Mucosa of descending colon (tissue), 3 donors: ENCODE measurements at regions not wholly inside any gene's neighbourhood (a gene's known extent, or its start where the extent isn't known, plus 50 kb on each side); places are given as distances from the start of the nearest gene placed in this dataset.
"Not testable (repeated sequence)": the region's sequence is repeated elsewhere in the genome, so short reads cannot be mapped to it uniquely, and the experiment has no call there.

Source experiments
- ATAC-seq: fragments of 200-7000 bp; cut with Tn5 transposase; one replicate; pipeline ENCODE4 v1.9.1; 2020; ENCODE audit warnings: mild to moderate bottlenecking, moderate library complexity
- DNase-seq, 3 donors: peaks; one replicate each; pipeline ENCODE4 v3.0.0-alpha.2; 2020
- H3K36me3 ChIP-seq: fragments of 200-600 bp; one replicate; pipeline ENCODE4 v1.8.0; 2021; ENCODE audit warnings: low read depth, mild to moderate bottlenecking
- H3K4me1 ChIP-seq: fragments of 200-600 bp; one replicate; pipeline ENCODE4 v1.8.0; 2021; ENCODE audit warnings: low read depth, mild to moderate bottlenecking
- H3K4me3 ChIP-seq: fragments of 200-600 bp; one replicate; pipeline ENCODE4 v1.8.0; 2021; ENCODE audit warnings: mild to moderate bottlenecking
- H3K9me3 ChIP-seq: fragments of 200-600 bp; one replicate; pipeline ENCODE4 v1.8.0; 2021; ENCODE audit warnings: mild to moderate bottlenecking
- intact Hi-C, 2 donors: fragments of 100-400 bp; cut with DNase I in 1 of 2; cut with micrococcal nuclease in 1 of 2; formaldehyde crosslinking; loops; one replicate each; pipeline versions ENCODE4 v1.11.0 to v1.11.1; 2022; cut with DNase I, micrococcal nuclease
- TF ChIP-seq, protein P1 (sequence below): fragments of 200-600 bp; IDR thresholded peaks from one replicate; pipeline ENCODE4 v1.8.0; 2022; ENCODE audit warnings: antibody characterized with exemption, mild to moderate bottlenecking
- donor health status: DM: no; HTN: no; CAD: no; lungs with moderate emphysema.
- donor health status: DM: no; HTN: no; CAD: no.
- donor health status: DM: no; HTN: yes; CAD: no.

DNA sequence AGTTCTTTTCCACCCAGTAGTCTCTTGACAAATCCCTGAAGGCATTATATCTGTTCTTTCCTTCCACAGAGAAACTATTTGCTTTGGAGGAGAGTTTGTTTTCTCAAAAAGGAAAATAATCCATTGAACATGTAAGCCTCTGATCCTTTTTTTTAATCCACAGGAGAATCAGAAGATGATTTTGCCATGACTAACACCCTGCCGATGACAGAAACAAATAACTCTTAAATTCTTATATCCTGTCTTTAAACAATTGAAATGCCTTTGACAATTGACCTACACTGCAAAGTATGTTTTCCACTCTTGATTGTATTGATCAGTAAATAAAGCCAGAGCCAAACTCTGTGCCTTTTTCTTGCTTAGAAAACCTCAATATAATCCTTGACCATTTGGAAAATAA, 666.4 kb upstream of the CTNND2 start:
- TF ChIP-seq, protein P1, sequence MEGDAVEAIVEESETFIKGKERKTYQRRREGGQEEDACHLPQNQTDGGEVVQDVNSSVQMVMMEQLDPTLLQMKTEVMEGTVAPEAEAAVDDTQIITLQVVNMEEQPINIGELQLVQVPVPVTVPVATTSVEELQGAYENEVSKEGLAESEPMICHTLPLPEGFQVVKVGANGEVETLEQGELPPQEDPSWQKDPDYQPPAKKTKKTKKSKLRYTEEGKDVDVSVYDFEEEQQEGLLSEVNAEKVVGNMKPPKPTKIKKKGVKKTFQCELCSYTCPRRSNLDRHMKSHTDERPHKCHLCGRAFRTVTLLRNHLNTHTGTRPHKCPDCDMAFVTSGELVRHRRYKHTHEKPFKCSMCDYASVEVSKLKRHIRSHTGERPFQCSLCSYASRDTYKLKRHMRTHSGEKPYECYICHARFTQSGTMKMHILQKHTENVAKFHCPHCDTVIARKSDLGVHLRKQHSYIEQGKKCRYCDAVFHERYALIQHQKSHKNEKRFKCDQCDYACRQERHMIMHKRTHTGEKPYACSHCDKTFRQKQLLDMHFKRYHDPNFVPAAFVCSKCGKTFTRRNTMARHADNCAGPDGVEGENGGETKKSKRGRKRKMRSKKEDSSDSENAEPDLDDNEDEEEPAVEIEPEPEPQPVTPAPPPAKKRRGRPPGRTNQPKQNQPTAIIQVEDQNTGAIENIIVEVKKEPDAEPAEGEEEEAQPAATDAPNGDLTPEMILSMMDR = no peak
- H3K4me3 ChIP-seq = no peak overlapping the region
- intact Hi-C loops = no loop called here
- H3K36me3 ChIP-seq = no peaks in the 10 kb centered on the region
- DNase-seq (no peak), ATAC-seq (no peak)
- H3K9me3 ChIP-seq = peaks cover 32% of the 10 kb centered on the region
- H3K4me1 ChIP-seq = no peaks in the 10 kb centered on the region

DNA sequence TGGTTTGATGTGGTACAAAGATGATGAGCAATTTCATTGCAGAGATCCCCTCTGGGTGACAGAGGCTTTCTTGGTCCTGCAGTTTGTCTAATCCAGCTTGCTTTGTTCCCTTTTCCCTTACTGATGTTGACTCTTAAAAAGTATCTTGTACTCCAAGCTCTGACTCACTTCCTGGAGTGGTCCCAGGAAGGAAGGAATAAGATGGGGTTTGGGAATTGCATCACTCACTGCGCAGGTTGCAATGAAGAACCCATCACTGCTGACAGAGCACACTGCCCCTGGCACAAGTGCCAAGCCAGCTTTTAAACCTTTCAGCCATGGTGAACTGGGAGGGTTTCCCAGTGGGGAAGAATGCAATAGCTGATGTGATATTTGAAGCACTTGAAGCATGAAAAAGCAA, 662.2 kb upstream of the CTNND2 start:
- TF ChIP-seq, protein P1 = no peak
- Histone ChIP-seq H3K4me3 (no peak overlapping the region), H3K4me1 (no peaks in the 10 kb centered on the region), H3K9me3 (peaks cover 29% of the 10 kb centered on the region), H3K36me3 (no peaks in the 10 kb centered on the region)
- intact Hi-C loops = no loop called here
- no peak for DNase-seq
- ATAC-seq = no peak

DNA sequence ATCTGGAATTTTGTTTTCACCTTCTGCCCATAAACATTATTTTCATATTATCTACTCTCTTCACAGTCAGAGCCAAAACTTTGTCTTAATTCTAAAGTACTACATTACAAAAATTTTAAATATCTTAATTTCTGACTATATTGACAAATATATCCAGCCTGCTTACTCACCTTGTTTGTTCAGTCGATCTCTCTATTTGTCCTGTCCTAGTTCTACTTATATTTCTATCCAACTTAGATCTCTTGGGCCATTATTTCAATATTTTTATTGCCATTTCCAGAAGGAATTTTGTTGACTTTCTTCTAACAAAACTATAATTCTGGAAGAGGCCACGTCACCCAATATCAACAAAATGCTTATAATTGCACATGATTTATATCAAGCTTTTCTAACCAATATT, 652.8 kb upstream of the CTNND2 start:
- TF ChIP-seq, protein P1 = no peak
- Histone ChIP-seq H3K9me3 (peaks cover 14% of the 10 kb centered on the region), H3K36me3 (no peaks in the 10 kb centered on the region), H3K4me1 (no peaks in the 10 kb centered on the region), H3K4me3 (no peak overlapping the region)
- ATAC-seq = no peak
- no peak for DNase-seq
- intact Hi-C loops = no loop called here

DNA sequence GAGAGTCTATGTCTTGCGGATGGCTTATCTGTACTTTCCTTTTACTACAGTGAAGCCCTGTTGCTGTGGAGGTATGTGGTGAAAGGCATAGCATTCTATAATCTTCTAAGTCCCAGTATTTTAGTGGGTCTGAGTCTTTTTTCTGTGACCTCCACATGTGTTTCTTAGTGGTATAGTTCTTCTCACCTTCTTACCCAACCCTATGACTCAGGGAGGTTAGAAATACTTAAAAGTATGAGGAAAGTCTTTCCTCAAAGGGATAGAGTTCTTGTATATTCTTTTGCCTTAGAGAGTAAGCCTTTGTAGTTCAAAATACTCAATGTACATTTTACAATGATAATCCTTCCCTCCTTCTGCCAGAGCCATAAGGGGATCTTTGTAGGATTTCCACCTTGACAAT, 621.9 kb upstream of the CTNND2 start:
- Histone ChIP-seq H3K4me1 (no peaks in the 10 kb centered on the region), H3K9me3 (peaks cover 13% of the 10 kb centered on the region), H3K36me3 (no peaks in the 10 kb centered on the region), H3K4me3 (no peak overlapping the region)
- ATAC-seq (no peak), DNase-seq (no peak)
- intact Hi-C loops = no loop called here
- TF ChIP-seq, protein P1 = no peak

DNA sequence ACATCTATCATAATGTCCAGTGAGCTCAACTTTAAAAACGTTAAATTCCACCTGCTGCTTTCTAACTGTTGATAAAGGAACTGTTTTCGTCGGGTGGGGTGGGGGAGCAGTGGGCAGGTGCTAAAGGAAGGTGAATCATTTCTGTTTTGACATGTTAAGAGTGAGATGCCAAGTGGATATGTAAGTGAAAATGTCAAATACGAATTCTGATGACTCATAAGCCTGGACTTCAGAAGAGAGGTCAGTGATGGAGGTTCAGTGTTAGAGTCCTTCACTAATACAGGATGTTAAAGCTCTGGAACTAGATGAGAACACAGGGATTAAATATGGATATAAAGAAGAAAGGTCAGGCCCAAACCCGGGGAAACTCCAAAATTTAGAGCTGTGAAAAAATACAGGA, 617.9 kb upstream of the CTNND2 start:
- TF ChIP-seq, protein P1 = no peak
- ATAC-seq = no peak
- intact Hi-C loops = no loop called here

DNA sequence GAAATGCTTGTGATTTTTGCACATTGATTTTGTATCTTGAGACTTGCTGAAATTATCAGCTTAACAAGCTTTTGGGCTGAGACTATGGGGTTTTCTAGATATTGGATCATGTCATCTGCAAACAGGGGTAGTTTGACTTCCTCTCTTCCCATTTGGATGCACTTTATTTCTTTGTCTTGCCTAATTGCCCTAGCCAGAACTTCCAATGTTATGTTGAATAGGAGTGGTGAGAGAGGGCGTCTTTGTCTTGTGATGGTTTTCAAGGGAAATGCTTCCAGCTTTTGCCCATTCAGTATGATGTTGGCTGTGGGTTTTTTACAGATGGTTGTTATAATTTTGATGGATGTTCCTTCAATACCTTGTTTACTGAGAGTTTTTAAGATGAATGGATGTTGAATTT, 600.7 kb upstream of the CTNND2 start:
- DNase-seq, H3K36me3 ChIP-seq, H3K4me1 ChIP-seq, H3K4me3 ChIP-seq, ATAC-seq, intact Hi-C loops: not testable (repeated sequence)
- peaks cover 24% of the 10 kb centered on the region for H3K9me3 ChIP-seq

More for the DNA sequence above, 617.9 kb upstream of the CTNND2 start:
- H3K36me3 ChIP-seq = no peaks in the 10 kb centered on the region
- H3K4me1 ChIP-seq = no peaks in the 10 kb centered on the region
- DNase-seq = no peak
- peaks cover 29% of the 10 kb centered on the region for H3K9me3 ChIP-seq
- H3K4me3 ChIP-seq = no peak overlapping the region
